SK-N-SH treated with all-trans-retinoic acid at 6 μM for 48 hours (cell line): ENCODE measurements at regions not wholly inside any gene's neighbourhood (a gene's known extent, or its start where the extent isn't known, plus 50 kb on each side); places are given as distances from the start of the nearest gene placed in this dataset.
"Not testable (repeated sequence)": the region's sequence is repeated elsewhere in the genome, so short reads cannot be mapped to it uniquely, and the experiment has no call there.

Experiments used
- ATAC-seq: fragments of 200-7000 bp; cut with Tn5 transposase; 3 replicates; pipeline ENCODE4 v1.9.1; 2020; ENCODE audit warnings: mild to moderate bottlenecking, moderate library complexity
- CSDC2 ChIP-seq: fragments of 250-450 bp; sonication (Bioruptor Pico); IDR thresholded peaks from 2 replicates; pipeline ENCODE4 v1.5.0; 2020; ENCODE audit warnings: mild to moderate bottlenecking, moderate library complexity
- ESRRG ChIP-seq: fragments of 250-450 bp; sonication (Bioruptor Pico); IDR thresholded peaks from 2 replicates; pipeline ENCODE4 v1.6.1; 2021; ENCODE audit warnings: mild to moderate bottlenecking
- GLIS3 ChIP-seq: fragments of 250-450 bp; sonication (Bioruptor Pico); IDR thresholded peaks from 2 replicates; pipeline ENCODE4 v1.5.0; 2020; ENCODE audit warnings: mild to moderate bottlenecking, moderate library complexity
- ISL1 ChIP-seq: fragments of 250-450 bp; sonication (Bioruptor Pico); IDR thresholded peaks from 2 replicates; pipeline ENCODE4 v2.1.2; 2022; ENCODE audit warnings: mild to moderate bottlenecking, moderate library complexity
- POU6F1 ChIP-seq: fragments of 250-450 bp; sonication (Bioruptor Pico); IDR thresholded peaks from 2 replicates; pipeline ENCODE4 v1.8.0; 2021; ENCODE audit warnings: low read depth, mild to moderate bottlenecking, moderate library complexity, borderline replicate concordance
- PPARA ChIP-seq: fragments of 250-450 bp; sonication (Bioruptor Pico); IDR thresholded peaks from 2 replicates; pipeline ENCODE4 v1.5.0; 2020; ENCODE audit warnings: mild to moderate bottlenecking, borderline replicate concordance
- RARB ChIP-seq: fragments of 250-450 bp; sonication (Bioruptor Pico); IDR thresholded peaks from 2 replicates; pipeline ENCODE4 v1.8.0; 2021; ENCODE audit warnings: mild to moderate bottlenecking, moderate library complexity
- SNAI2 ChIP-seq: fragments of 250-450 bp; sonication (Bioruptor Pico); IDR thresholded peaks from 2 replicates; pipeline ENCODE4 v1.5.0; 2020; ENCODE audit warnings: mild to moderate bottlenecking, moderate library complexity
- TCF4 ChIP-seq: fragments of 250-450 bp; sonication (Bioruptor Pico); IDR thresholded peaks from 2 replicates; pipeline ENCODE4 v1.8.0; 2021; ENCODE audit warnings: mild to moderate bottlenecking, moderate library complexity, borderline replicate concordance
- TOX ChIP-seq: fragments of 250-450 bp; sonication (Bioruptor Pico); IDR thresholded peaks from 2 replicates; pipeline ENCODE4 v1.8.0; 2021; ENCODE audit warnings: mild to moderate bottlenecking, moderate library complexity, borderline replicate concordance
- ZC3H10 ChIP-seq: fragments of 250-450 bp; sonication (Bioruptor Pico); IDR thresholded peaks from 2 replicates; pipeline ENCODE4 v1.5.1; 2021; ENCODE audit warnings: mild to moderate bottlenecking, moderate library complexity
- ZFP30 ChIP-seq: fragments of 450-650 bp; formaldehyde crosslinking; IDR thresholded peaks from 2 replicates; pipeline ENCODE4 v1.5.0; 2022; ENCODE audit warnings: mild to moderate bottlenecking, moderate library complexity
- ZNF565 ChIP-seq: fragments of 450-650 bp; formaldehyde crosslinking; conservative IDR thresholded peaks from 2 replicates; pipeline ENCODE4 v1.5.0; 2020; ENCODE audit warnings: low read depth, mild to moderate bottlenecking, moderate library complexity
- ZNF70 ChIP-seq: fragments of 450-650 bp; formaldehyde crosslinking; IDR thresholded peaks from 2 replicates; pipeline ENCODE4 v1.5.0; 2020; ENCODE audit warnings: mild to moderate bottlenecking, moderate library complexity
- ZNF8 ChIP-seq: fragments of 450-650 bp; formaldehyde crosslinking; IDR thresholded peaks from 2 replicates; pipeline ENCODE4 v1.5.0; 2020; ENCODE audit warnings: mild to moderate bottlenecking, moderate library complexity
- TF ChIP-seq, protein P1 (sequence below): fragments of 250-450 bp; sonication (Bioruptor Pico); IDR thresholded peaks from 2 replicates; pipeline ENCODE4 v1.5.0; 2020; ENCODE audit warnings: mild to moderate bottlenecking, moderate library complexity
- TF ChIP-seq, protein P2 (sequence below): fragments of 250-450 bp; sonication (Bioruptor Pico); IDR thresholded peaks from 2 replicates; pipeline ENCODE4 v1.5.1; 2020; ENCODE audit warnings: low read depth, mild to moderate bottlenecking, moderate library complexity
- TF ChIP-seq, protein P3 (sequence below): fragments of 250-450 bp; sonication (Bioruptor Pico); IDR thresholded peaks from 2 replicates; pipeline ENCODE4 v1.5.1; 2021; ENCODE audit warnings: mild to moderate bottlenecking, moderate library complexity

DNA sequence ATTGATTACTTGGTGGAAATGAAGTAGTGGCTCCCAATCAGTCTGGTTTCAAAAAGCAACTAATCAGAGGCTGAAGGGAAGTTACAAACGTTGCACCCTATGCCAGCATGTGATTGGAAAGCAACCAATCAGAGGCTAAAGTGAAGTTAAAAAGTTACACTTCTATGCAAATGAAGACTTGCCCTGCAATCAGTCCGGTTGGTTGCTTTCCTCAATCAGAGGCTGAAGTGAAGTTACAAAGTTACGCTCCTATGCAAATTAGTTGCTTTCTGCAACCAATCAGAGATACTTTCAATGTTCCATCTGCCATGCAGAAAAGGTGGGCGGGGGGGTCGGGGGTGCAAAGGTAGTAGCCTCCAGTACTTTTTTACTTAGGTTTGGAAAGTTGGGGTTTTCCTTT lies 1077.1 kb downstream of the TYW1 start:
- no peak for ATAC-seq
- TF ChIP-seq, protein P1, sequence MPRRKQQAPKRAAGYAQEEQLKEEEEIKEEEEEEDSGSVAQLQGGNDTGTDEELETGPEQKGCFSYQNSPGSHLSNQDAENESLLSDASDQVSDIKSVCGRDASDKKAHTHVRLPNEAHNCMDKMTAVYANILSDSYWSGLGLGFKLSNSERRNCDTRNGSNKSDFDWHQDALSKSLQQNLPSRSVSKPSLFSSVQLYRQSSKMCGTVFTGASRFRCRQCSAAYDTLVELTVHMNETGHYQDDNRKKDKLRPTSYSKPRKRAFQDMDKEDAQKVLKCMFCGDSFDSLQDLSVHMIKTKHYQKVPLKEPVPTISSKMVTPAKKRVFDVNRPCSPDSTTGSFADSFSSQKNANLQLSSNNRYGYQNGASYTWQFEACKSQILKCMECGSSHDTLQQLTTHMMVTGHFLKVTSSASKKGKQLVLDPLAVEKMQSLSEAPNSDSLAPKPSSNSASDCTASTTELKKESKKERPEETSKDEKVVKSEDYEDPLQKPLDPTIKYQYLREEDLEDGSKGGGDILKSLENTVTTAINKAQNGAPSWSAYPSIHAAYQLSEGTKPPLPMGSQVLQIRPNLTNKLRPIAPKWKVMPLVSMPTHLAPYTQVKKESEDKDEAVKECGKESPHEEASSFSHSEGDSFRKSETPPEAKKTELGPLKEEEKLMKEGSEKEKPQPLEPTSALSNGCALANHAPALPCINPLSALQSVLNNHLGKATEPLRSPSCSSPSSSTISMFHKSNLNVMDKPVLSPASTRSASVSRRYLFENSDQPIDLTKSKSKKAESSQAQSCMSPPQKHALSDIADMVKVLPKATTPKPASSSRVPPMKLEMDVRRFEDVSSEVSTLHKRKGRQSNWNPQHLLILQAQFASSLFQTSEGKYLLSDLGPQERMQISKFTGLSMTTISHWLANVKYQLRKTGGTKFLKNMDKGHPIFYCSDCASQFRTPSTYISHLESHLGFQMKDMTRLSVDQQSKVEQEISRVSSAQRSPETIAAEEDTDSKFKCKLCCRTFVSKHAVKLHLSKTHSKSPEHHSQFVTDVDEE (CRISPR knock-in tag), result no peak
- TF ChIP-seq TCF4 (CRISPR knock-in tag) (no peak), SNAI2 (CRISPR knock-in tag) (no peak), TOX (CRISPR knock-in tag) (no peak), ZNF565 (CRISPR knock-in tag) (no peak), GLIS3 (no peak), RARB (CRISPR knock-in tag) (no peak), ZNF70 (no peak), CSDC2 (CRISPR knock-in tag) (no peak), ZFP30 (CRISPR knock-in tag) (no peak), POU6F1 (CRISPR knock-in tag) (no peak), ISL1 (CRISPR knock-in tag) (no peak), ESRRG (no peak)
- TF ChIP-seq, protein P2, sequence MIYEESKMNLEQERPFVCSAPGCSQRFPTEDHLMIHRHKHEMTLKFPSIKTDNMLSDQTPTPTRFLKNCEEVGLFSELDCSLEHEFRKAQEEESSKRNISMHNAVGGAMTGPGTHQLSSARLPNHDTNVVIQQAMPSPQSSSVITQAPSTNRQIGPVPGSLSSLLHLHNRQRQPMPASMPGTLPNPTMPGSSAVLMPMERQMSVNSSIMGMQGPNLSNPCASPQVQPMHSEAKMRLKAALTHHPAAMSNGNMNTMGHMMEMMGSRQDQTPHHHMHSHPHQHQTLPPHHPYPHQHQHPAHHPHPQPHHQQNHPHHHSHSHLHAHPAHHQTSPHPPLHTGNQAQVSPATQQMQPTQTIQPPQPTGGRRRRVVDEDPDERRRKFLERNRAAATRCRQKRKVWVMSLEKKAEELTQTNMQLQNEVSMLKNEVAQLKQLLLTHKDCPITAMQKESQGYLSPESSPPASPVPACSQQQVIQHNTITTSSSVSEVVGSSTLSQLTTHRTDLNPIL, result no peak
- TF ChIP-seq, protein P3, sequence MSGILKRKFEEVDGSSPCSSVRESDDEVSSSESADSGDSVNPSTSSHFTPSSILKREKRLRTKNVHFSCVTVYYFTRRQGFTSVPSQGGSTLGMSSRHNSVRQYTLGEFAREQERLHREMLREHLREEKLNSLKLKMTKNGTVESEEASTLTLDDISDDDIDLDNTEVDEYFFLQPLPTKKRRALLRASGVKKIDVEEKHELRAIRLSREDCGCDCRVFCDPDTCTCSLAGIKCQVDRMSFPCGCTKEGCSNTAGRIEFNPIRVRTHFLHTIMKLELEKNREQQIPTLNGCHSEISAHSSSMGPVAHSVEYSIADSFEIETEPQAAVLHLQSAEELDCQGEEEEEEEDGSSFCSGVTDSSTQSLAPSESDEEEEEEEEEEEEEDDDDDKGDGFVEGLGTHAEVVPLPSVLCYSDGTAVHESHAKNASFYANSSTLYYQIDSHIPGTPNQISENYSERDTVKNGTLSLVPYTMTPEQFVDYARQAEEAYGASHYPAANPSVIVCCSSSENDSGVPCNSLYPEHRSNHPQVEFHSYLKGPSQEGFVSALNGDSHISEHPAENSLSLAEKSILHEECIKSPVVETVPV, result no peak

DNA sequence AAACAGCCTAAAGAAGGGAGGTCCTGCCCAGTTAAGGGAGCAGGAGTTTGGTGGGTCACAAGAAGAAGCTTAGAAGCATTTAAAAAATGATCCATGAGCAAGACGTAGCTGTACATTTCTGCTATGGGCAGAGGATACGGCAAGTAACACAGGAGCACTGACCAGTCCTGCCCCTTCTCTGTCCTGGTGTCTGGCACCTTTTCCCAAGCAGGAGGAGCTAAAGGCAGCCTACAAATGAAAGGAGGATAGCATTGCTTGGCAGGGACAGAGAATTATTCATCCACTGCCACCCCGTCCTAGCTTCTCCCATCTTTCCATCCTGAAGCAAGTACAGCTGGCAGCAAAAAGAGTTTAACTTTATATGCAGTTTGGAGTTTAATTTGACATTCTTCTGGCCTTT lies 1077.6 kb downstream of the TYW1 start:
- no peak for TF ChIP-seq POU6F1 (CRISPR knock-in tag)
- TF ChIP-seq GLIS3, result no peak
- TF ChIP-seq ZFP30 (CRISPR knock-in tag), result no peak
- no peak for TF ChIP-seq ZC3H10
- no peak for TF ChIP-seq CSDC2 (CRISPR knock-in tag)
- ATAC-seq, result no peak

DNA sequence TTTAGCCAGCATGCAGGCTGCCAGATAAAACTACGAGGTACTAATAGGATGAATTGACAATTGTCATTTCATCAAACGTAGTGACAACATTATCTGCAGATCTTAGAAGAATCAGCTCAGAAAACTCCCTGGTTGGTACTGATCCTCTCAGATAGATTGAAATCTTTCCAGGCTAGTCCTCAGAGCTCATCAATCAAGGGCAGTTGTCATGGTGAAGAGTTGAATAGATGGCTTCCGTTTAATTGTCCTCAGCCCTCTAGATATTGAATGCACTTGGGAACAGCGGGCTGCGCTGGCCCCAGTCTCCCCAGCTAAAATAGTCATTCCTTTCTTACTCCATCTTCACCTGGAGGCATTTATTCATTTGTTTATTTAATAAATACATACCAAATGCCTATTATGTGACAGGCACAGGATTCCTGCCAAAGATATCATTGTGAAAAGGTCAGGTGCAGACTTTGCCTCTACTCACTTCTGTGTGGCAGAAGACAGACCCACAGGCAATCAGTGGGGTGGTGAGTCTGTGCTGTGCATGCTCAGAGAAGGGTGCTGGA lies 1081.6 kb downstream of the TYW1 start:
- no peak for ATAC-seq
- TF ChIP-seq, protein P3, result no peak
- TF ChIP-seq ZNF8 (no peak), POU6F1 (CRISPR knock-in tag) (no peak), ZNF565 (CRISPR knock-in tag) (no peak), TCF4 (CRISPR knock-in tag) (no peak), ISL1 (CRISPR knock-in tag) (no peak), TOX (CRISPR knock-in tag) (no peak), ZNF70 (no peak), PPARA (no peak)
- TF ChIP-seq, protein P2, result no peak

DNA sequence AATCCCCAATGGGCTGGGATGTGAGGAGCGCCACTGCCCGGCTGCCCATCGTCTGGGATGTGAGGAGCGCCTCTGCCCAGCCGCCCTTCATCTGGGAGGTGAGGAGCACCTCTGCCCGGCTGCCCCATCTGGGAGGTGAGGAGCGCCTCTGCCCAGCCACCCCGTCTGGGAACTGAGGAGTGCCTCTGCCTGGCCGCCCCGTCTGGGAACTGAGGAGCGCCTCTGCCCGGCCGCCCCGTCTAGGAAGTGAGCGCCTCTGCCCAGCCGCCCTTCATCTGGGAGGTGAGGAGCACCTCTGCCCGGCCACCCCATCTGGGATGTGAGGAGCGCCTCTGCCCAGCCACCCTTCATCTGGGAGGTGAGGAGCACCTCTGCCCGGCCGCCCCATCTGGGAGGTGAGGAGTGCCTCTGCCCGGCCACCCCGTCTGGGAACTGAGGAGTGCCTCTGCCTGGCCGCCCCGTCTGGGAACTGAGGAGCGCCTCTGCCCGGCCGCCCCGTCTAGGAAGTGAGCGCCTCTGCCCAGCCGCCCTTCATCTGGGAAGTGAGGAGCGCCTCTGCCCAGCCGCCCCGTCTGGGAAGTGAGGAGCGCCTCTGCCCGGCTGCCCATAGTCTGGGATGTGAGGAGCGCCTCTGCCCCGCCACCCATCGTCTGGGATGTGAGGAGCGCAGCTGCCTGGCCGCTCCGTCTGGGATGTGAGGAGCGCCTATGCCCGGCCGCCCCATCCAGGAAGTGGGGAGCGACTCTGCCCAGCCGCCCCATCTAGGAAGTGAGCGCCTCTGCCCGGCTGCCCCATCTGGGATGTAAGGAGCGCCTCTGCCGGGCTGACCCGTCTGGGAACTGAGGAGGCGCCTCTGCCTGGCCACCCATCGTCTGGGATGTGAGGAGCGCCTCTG lies 1085.7 kb downstream of the TYW1 start:
- not testable (repeated sequence) for ATAC-seq

DNA sequence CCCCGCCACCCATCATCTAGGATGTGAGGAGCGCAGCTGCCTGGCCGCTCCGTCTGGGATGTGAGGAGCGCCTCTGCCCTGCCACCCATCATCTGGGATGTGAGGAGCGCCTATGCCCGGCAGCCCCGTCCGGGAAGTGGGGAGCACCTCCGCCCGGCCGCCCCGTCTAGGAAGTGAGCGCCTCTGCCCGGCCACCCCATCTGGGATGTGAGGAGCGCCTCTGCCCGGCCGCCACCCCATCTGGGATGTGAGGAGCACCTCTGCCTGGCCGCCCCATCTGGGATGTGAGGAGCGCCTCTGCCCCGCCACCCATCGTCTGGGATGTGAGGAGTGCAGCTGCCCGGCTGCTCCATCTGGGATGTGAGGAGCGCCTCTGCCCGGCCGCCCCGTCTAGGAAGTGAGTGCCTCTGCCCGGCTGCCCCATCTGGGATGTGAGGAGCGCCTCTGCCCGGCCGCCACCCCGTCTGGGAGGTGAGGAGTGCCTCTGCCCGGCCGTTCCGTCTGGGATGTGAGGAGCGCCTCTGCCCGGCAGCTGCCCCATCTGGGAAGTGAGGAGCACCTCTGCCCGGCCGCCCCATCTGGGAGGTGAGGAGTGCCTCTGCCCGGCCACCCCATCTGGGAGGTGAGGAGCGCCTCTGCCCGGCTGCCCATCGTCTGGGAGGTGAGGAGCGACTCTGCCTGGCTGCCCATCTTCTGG lies 1086.5 kb downstream of the TYW1 start:
- not testable (repeated sequence) for ATAC-seq
